Limb (tissue), 2 donors: ENCODE measurements at regions not wholly inside any gene's neighbourhood (a gene's known extent, or its start where the extent isn't known, plus 50 kb on each side); places are given as distances from the start of the nearest gene placed in this dataset.

ENCODE experiments used
- DNase-seq, 2 donors: peaks; one replicate each; pipeline ENCODE4 v3.0.0-alpha.2; 2016; ENCODE audit errors: extremely low spot score in 2 of 2

- DNase-seq: no peak
Measured at GRCh38 chr15:59953392-59953883, 50.7 kb upstream of the FOXB1 start.

GRCh38 chr15:59952960-59953359 lies 51.2 kb upstream of the FOXB1 start:
- no peak for DNase-seq

- DNase-seq: no peak
Measured at GRCh38 chr15:59950603-59951388, 53.3 kb upstream of the FOXB1 start.

- no peak for DNase-seq
Measured at GRCh38 chr15:59948924-59949613, 55.0 kb upstream of the FOXB1 start.

GRCh38 chr15:59946084-59946483 lies 58.0 kb upstream of the FOXB1 start:
- no peak for DNase-seq

- DNase-seq: no peak
Measured at GRCh38 chr15:59945036-59945435, 59.1 kb upstream of the FOXB1 start.

- no peak for DNase-seq
Measured at GRCh38 chr15:59941612-59942011, 62.5 kb upstream of the FOXB1 start.

- DNase-seq: no peak
Measured at GRCh38 chr15:59940928-59941327, 63.2 kb upstream of the FOXB1 start.

- DNase-seq: no peak
Measured at GRCh38 chr15:59940456-59940855, 63.7 kb upstream of the FOXB1 start.

- DNase-seq: no peak
Measured at GRCh38 chr15:59936741-59937140, 67.4 kb upstream of the FOXB1 start.

GRCh38 chr15:59933607-59934006 lies 70.5 kb upstream of the FOXB1 start:
- DNase-seq: no peak

GRCh38 chr15:59931646-59932261 lies 72.4 kb upstream of the FOXB1 start:
- DNase-seq: no peak

GRCh38 chr15:59924812-59925522 lies 79.1 kb upstream of the FOXB1 start:
- no peak for DNase-seq

- DNase-seq: no peak
Measured at GRCh38 chr15:59924096-59924495, 80.0 kb upstream of the FOXB1 start.

GRCh38 chr15:59923508-59923907 lies 80.6 kb upstream of the FOXB1 start:
- no peak for DNase-seq

GRCh38 chr15:59918994-59919951 lies 84.8 kb upstream of the FOXB1 start:
- no peak for DNase-seq

- DNase-seq: peak in 1 of 2 donors; percentile 45
Measured at GRCh38 chr15:59917504-59918157, 86.5 kb upstream of the FOXB1 start.

GRCh38 chr15:59906046-59906445 lies 98.1 kb upstream of the FOXB1 start:
- no peak for DNase-seq

GRCh38 chr15:59905176-59905575 lies 98.9 kb upstream of the FOXB1 start:
- DNase-seq: no peak
